ENCODE measurements at regions not wholly inside any gene's neighbourhood (a gene's known extent, or its start where the extent isn't known, plus 50 kb on each side); places are given as distances from the start of the nearest gene placed in this dataset.

DNA sequence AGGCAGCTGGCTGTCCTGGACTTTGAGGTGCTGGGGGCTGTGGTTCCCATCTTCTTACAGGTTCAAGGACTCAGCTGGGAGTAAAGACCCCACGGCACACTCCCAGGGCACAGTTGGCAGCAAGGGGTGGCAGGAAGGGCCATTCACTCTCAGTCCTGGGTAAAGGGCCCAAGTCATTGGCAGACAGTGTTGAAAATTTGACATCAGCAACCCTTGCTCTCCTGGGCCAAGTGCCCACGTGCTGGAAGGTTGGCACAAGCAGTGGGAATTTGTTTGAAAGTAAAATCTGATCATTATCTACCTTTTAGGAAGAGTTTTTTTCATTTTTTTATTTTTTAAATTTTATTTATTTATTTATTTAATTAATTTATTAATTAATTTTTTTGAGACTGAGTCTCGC lies 241.6 kb upstream of the MKI67 start:
- CTCF ChIA-PET = no interaction called here

GRCh38 chr10:128369101-128369650 lies 243.0 kb upstream of the MKI67 start:
- Mint-ChIP-seq H3K27ac (no peak overlapping the region), H3K4me3 (no peak overlapping the region), H3K4me1 (peaks cover 2% of the 10 kb centered on the region), H3K9me3 (peaks cover 4% of the 10 kb centered on the region), H3K27me3 (no peaks in the 10 kb centered on the region), H3K36me3 (ENCODE audit: low read depth) (no peaks in the 10 kb centered on the region)
- intact Hi-C loops (cut with micrococcal nuclease) = no loop called here
- ATAC-seq (ENCODE audit: low read depth) (no peak), DNase-seq (no peak)
- POLR2A ChIA-PET = no interaction called here
- CTCF ChIA-PET = no interaction called here
- TF ChIP-seq, protein P1, sequence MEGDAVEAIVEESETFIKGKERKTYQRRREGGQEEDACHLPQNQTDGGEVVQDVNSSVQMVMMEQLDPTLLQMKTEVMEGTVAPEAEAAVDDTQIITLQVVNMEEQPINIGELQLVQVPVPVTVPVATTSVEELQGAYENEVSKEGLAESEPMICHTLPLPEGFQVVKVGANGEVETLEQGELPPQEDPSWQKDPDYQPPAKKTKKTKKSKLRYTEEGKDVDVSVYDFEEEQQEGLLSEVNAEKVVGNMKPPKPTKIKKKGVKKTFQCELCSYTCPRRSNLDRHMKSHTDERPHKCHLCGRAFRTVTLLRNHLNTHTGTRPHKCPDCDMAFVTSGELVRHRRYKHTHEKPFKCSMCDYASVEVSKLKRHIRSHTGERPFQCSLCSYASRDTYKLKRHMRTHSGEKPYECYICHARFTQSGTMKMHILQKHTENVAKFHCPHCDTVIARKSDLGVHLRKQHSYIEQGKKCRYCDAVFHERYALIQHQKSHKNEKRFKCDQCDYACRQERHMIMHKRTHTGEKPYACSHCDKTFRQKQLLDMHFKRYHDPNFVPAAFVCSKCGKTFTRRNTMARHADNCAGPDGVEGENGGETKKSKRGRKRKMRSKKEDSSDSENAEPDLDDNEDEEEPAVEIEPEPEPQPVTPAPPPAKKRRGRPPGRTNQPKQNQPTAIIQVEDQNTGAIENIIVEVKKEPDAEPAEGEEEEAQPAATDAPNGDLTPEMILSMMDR (IDR thresholded peaks at IDR 0.05) = no peak

More for the DNA sequence above, 241.6 kb upstream of the MKI67 start:
- H3K27ac Mint-ChIP-seq = no peak overlapping the region
- no peaks in the 10 kb centered on the region for H3K4me1 Mint-ChIP-seq
- TF ChIP-seq, protein P1 (IDR thresholded peaks at IDR 0.05) = no peak
- DNase-seq (no peak), ATAC-seq (ENCODE audit: low read depth) (no peak)
- H3K9me3 Mint-ChIP-seq = peaks cover 4% of the 10 kb centered on the region
- no peaks in the 10 kb centered on the region for H3K36me3 Mint-ChIP-seq (ENCODE audit: low read depth)
- POLR2A ChIA-PET = no interaction called here
- H3K27me3 Mint-ChIP-seq = no peaks in the 10 kb centered on the region
- H3K4me3 Mint-ChIP-seq = no peak overlapping the region
- intact Hi-C loops (cut with micrococcal nuclease) = no loop called here

DNA sequence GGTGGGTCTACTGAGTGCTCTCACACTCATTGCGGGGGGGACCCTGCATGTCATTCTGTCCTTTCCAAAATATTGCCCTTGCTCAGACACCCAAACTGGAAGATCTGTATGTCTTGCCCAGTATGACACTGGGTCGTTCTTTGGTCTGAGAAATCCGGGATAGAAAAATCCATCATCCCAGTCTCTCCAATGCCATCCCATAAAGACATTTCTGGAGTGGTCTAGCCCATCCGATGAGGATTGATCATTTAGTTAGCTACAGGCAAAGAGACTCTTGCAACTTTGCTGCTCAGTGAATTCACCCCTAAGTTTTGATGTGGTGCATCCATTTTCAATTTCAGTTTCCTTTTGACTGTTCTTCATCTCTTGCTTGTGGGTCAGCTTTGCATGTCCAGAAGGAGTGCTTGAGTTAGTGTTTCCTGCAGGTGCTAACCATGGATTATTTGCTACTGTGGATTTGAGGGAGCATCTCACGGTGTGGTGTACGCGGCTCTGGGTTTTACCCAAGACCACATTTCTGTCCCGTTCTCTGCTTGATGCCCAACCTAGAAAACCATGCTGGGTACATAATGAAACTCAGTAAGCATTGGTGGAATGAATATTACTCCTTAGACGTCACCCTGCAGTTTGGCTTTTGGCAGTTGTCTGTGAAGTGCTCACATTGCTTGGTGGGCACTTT lies 247.0 kb upstream of the MKI67 start:
- DNase-seq = no peak
- ATAC-seq (ENCODE audit: low read depth) = no peak
- intact Hi-C loops (cut with micrococcal nuclease) = no loop called here
- Mint-ChIP-seq H3K4me3 (no peak overlapping the region), H3K36me3 (ENCODE audit: low read depth) (no peaks in the 10 kb centered on the region), H3K9me3 (peaks cover 4% of the 10 kb centered on the region), H3K4me1 (peaks cover 2% of the 10 kb centered on the region), H3K27ac (no peak overlapping the region), H3K27me3 (peaks cover under 1% of the 10 kb centered on the region)
- TF ChIP-seq, protein P1 (IDR thresholded peaks at IDR 0.05) = no peak
- ChIA-PET POLR2A (no interaction called here), CTCF (no interaction called here)

- Mint-ChIP-seq H3K4me3 (no peak overlapping the region), H3K27me3 (peaks cover 2% of the 10 kb centered on the region), H3K9me3 (peaks cover 4% of the 10 kb centered on the region), H3K27ac (no peak overlapping the region), H3K4me1 (peaks cover 2% of the 10 kb centered on the region), H3K36me3 (ENCODE audit: low read depth) (no peaks in the 10 kb centered on the region)
- ChIA-PET POLR2A (no interaction called here), CTCF (no interaction called here)
- no peak for DNase-seq
- intact Hi-C loops (cut with micrococcal nuclease) = no loop called here
- no peak for ATAC-seq (ENCODE audit: low read depth)
- TF ChIP-seq, protein P1 (IDR thresholded peaks at IDR 0.05) = no peak
These were observed 247.6 kb upstream of the MKI67 start for GRCh38 chr10:128373831-128374230.

DNA sequence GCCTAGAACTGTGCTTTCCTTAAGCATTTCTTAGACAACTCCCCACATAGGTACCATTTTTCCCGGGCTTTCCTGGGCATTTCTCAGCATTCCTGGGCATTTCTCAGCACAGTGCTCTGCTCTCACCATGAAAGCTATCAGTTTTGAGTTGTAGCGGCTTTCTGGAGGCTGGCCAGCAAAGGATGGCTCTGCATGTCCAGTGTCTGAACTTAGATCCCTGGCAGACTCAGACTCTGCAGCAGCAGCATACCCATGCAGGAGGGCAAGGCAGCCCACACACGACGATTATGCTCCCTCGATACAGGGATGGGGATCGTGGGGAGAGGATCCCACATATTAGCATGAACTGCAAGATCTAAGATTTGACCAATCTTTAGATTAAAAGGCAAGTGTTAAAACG lies 248.9 kb upstream of the MKI67 start:
- no peak for DNase-seq
- no peak for ATAC-seq (ENCODE audit: low read depth)
- Mint-ChIP-seq H3K4me3 (no peak overlapping the region), H3K36me3 (ENCODE audit: low read depth) (no peaks in the 10 kb centered on the region), H3K4me1 (peaks cover 2% of the 10 kb centered on the region), H3K9me3 (peaks cover 4% of the 10 kb centered on the region), H3K27ac (no peak overlapping the region), H3K27me3 (peaks cover 6% of the 10 kb centered on the region)
- ChIA-PET CTCF (no interaction called here), POLR2A (no interaction called here)
- TF ChIP-seq, protein P1 (IDR thresholded peaks at IDR 0.05) = no peak
- intact Hi-C loops (cut with micrococcal nuclease) = no loop called here
